Ecto neural progenitor cell (in vitro differentiated cells): ENCODE measurements at regions not wholly inside any gene's neighbourhood (a gene's known extent, or its start where the extent isn't known, plus 50 kb on each side); places are given as distances from the start of the nearest gene placed in this dataset.
"Not testable (repeated sequence)": the region's sequence is repeated elsewhere in the genome, so short reads cannot be mapped to it uniquely, and the experiment has no call there.

ENCODE experiments used
- DNase-seq: peaks from one replicate; pipeline ENCODE4 v3.0.0-alpha.2; 2018; ENCODE audit warnings: low spot score

DNA sequence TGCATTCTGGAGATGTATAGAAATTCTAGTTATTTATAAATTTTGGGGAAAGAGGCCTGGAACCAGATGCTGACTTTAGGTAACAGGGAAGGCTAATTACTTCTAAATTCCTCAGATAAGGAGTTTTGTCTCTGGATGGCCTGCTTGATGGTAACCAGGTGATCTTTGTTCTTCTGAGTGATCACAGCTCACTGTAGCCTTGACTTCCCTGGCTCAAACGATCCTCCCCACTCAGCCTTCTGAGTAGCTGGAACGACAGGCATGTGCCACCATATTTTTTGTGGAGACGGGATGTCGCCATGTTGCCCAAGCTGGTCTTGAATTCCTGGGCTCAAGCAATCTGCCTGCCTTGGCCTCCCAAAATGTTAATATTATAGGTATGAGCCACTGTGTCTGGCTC lies 54.4 kb upstream of the MSH6 start:
- DNase-seq, result no peak

DNA sequence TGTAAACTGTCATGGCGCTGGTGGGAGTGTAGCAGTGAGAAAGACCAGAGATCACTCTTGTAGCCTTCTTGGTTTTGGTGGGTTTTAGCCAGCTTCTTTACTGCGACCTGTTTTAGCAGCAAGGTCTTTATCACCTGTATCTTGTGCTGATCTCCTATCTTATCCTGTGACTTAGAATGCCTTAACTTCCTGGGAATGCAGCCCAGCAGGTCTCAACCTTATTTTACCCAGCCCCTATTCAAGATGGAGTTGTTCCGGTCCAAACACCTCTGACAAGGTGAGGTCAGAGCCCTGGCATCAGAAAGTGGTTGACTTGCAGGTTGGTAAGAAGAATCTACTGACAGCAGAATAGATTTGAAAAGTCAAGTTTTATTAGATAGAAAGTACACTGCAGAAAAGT lies 55.0 kb upstream of the MSH6 start:
- DNase-seq, result no peak

DNA sequence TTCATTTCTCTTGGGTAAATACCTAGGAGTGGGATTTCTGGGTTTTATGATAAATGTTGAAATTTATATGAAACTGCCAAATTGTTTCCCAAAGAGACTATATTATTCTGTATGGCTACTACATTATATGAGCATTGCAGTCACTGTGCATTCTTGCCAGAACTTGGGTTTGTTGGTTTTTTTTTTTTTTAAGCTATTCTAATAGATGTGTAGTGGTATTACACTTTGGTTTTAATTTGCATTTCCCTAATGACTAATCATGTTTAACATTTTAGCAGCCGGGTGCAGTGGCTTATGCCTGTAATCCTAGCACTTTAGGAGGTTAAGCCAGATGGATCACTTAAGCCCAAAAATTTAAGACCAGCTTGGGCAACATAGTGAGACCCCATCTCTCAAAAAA lies 56.0 kb upstream of the MSH6 start:
- DNase-seq, result not testable (repeated sequence)

DNA sequence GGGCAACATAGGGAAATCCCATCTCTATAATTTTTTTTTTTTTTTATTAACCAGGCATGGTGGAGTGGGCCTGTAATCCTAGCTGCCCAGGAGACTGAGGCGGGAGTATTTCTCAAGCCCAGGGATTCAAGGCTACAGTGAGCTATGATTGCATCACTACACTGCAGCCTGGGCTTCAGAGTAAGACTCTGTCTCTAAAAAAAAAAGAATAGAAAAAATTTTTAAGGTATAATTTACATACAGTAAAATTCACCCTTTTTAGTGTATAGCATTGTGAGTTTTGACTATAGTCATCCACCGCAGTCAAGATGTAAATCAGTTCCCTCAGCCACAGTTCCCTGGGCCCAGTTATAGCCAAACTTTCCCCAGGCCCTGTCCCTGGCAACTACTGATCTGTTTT lies 57.1 kb upstream of the MSH6 start:
- DNase-seq, result no peak

DNA sequence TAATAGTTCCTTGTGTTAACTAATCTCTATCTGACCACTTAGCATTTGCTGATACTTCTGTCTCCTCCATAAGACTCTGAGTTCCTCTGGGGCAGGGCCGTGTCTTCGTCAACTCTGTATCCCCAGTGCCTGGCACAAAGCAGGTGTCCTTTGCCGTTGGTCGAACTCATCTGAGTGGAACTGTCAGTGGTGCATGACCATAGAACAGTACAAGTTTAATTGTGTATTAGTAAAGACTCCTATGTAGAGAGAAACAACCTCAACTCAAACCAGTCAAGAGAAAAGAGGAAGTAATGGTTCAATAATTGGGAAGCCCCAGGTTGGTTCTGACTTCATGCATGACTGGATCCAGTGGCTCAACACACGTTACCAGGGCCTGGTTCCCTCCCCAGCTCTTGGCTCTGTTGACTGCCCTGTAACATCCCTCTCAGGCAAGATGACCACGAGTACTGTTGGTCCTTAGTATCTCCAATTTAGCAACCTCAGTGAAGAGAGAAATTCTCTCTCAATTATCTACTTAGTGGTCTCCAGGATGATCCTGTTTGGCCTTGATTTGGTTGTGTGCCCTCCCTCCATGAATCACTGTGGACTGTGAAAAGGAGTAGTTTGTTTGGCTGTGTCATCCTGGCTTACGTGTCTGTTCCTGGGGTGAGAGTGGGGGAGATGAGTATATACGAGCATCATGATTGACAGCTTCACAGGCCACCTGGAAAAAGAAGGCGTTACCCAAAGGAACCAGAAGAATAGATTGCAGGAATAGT lies 58.5 kb upstream of the MSH6 start:
- no peak for DNase-seq

DNA sequence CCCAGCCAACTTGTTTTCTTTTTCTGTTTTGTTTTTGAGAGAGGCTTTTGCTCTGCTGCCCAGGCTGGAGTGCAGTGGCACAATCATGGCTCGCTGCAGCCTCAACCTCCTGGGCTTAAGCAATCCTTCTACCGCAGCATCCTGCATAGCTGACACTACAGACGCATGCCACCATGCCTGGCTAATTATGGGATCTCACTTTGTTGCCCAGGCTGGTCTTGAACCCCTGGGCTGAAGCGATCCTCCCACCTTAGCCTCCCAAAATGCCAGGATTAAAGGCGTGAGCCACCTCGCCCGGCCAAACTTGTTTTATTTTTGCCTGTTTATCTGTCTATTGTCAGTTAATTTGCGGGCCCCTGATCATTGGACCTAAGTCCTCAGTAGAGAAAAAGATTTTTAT lies 61.6 kb upstream of the MSH6 start:
- no peak for DNase-seq

DNA sequence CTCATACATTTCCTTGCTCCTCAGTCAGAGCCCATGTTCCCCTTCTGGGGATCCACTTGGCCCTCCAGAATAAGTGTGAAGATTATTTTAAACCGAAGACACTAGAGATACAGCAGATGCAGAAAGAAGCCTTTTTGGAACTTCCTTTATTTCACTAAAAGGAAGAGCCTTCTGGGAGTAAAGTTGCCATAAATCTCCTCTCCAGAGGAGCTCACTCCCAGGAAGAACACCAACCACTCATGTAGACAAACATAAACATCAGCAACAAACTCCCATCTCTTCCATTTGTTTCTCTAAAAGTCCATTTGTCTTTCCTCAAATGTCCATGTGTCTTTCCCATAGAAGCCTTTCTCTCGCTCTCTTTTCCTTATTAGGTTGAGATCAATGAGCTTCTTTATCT lies 62.4 kb upstream of the MSH6 start:
- no peak for DNase-seq

DNA sequence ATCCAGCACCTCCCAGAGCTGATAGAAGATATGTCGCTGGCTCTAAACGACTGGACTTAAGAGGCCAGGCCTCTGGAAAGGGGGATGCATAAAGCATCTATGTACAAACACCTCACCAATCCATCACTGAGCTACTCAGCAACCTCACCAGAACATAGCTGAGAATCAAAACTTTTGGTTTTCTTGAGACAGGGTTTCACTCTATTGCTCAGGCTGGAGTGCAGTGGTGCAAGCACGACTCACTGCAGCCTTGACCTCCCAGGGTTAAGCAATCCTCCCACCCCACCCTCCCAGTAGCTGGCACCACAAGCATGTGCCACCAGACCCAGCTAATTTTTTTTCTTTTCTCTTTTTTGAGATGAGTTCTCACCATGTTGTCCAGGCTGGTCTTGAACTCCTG lies 62.9 kb upstream of the MSH6 start:
- DNase-seq, result no peak

DNA sequence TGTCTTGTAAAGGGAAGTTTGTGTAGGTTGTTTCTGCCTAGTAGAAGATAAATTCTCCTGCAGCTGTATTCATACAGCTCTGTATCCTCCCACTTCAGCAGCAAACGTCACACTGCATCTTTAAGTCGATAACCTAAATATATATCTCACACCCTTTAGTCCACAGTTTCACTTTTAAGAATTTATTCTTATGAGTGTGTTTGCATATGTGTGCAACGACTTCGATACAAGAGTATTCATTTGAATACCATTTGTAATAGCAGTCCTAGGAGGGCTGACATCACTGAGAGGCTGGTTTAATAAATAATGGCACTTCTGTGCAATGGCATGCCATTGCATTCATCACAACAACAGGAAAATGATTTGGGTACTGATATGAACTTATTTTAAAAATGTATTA lies 63.8 kb upstream of the MSH6 start:
- no peak for DNase-seq

DNA sequence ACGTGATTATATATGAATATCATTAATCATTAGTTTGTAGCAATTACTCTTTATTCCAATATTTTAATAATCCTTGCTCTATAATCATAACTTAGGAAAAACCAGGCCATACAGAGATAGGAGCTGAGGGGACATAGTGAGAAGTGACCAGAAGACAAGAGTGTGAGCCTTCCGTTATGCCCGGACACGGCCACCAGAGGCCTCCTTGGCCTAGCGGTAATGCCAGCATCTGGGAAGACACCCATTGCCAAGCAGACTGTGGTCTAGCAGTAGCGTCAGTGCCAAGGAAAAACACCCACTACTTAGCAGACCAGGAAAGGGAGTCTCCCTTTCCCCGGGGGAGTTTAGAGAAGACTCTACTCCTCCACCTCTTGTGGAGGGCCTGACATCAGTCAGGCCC lies 66.6 kb upstream of the MSH6 start:
- DNase-seq, result not testable (repeated sequence)

DNA sequence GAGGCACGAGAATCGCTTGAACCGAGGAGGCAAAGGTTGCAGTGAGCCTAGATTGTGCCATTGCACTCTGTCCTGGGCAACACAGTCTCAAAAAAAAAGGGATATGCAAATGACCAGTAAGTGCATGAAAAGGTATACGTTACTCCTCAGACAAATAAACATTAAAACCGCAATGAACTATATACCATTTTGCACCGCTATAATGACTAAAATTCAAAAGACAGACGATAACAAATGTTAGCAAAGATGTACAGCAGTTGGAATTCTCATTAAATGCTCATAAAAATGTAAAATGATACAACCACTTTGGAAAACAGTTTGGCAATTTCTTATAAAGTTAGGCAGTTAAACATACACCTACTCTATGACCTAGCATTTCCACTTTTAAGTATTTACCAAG lies 67.4 kb upstream of the MSH6 start:
- DNase-seq, result no peak

DNA sequence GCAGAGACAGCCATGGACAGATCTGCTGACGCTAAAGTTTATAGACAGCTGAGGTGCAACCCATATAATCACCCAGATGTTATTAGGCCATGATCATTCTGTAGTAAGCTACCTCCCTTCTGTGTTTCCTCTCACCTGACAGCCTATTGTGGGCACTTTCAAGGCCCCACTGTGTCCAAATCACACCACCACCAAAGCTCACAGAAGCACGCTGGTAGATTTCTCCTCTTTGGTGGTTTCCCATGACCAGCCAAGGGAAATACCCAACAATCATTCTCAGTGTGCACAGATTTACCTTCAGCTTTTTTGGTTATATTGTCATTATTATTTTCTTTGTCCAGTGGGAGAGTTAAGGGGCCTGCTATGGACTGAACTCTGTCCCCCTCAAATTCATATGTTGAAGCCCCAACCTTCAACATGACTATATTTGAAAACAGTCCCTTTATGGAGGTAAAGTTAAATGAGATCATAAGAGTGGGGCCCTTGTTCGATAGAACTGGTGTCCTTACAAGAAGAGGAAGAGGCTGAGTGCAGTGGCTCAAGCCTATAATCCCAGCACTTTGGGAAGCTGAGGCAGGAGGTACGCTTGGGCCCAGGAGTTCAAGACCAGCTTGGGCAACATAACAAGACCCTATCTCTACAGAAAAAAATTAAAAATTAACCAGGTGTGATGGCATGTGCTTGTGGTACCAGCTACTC lies 74.0 kb upstream of the MSH6 start:
- DNase-seq, result no peak

DNA sequence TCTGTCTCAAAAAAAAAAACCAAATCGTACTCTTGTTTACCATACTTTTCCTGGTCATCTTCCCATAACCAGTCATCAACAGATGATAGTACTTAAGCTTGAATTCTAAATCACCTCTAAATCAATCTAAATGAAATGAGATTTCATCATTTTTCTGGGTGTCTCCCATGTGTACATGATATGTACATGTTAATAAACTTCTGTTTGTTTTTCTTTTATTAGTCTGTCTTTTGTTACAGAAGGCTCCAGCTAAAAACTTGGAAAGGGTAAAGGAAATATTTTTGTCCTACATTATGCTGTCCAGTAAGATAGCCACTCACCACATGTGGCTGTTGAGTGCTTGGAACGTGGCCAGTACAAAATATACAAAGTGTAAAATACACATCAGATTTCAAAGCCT lies 78.7 kb upstream of the MSH6 start:
- DNase-seq, result no peak

DNA sequence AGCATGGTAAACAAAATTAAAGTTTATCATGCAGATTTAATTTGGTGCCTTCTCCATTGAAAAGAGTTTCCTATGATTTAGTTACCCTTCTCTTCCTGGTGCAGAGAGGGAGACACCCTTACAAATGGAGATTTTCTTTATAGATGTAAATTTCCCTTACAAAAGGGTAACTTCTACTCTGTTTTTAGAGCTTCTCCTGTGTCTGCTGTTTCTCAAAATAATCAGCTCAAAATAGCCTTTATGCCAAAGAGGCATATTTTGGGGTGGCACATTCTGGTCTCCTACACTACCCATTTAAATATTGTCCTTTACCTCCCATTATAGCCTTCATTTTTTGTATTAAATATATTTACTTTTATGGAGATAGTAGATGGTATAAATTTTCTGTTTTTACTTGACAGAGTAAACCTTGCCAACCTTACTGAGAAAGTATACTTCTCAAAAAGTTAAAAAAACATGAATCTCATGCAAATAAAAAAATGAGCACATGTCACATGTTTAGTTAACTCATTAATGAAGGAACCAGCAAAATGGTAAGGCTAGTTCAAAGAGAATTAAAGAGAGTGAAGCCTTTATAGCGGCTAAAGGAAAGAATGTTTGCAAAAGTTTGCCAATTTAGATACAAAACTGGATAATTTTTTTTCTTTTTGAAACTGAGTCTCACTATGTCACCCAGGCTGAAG lies 83.3 kb upstream of the MSH6 start:
- no peak for DNase-seq

DNA sequence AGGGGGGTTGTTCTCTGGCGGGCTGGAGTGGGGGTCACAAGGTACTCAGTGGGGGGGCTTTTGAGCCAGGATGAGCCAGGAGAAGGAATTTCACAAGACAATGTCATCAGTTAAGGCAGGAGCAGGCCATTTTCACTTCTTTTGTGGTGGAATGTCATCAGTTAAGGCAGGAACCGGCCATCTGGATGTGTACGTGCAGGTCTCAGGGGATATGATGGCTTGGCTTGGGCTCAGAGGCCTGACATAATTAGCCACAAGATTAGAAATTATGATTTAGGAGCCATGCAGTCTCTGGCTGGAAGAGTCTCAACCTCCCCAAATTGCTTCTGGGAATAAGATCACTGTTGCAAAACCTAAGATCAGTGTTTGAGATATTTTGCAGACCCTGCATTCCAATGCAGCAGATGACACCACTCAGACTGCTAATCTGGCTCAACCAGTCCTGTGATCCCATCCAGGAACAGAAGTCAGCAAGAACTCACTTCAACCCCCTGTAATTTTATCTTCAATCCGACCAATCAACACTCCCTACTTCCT lies 84.4 kb upstream of the MSH6 start:
- DNase-seq, result not testable (repeated sequence)

DNA sequence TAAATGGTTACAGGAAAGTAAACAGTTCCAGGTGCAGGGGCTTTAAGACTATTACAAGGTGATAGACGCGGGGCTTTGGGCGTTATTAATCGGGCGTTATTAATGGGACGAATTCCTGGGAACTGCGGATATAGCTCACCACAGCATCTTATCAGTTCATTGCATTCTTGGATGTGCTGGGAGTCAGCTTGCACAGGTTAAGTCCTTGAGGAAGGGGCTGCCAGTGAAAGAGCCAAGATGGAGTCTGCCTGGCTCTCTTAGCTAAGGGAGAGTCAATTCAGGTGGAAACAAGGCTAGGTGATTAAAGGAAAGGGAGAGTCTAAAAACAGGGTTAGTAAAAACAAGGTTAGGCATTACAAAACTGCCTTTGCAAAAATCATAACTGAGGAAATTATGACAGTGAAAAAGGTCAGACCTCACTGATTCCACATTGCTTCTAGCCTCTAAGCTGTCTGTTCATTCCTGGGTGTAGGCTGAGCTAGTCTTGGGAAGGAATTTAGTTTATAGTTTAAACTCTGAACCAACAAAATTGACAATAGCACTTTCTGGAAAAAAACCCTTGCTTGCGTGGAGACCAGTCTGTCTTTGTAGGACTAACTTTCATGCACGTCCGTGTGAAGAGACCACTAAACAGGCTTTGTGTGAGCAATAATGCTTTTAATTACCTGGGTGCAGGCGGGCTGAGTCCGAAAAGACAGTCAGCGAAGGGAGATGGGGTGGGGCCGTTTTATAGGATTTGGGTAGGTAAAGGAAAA lies 85.1 kb upstream of the MSH6 start:
- DNase-seq, result not testable (repeated sequence)

DNA sequence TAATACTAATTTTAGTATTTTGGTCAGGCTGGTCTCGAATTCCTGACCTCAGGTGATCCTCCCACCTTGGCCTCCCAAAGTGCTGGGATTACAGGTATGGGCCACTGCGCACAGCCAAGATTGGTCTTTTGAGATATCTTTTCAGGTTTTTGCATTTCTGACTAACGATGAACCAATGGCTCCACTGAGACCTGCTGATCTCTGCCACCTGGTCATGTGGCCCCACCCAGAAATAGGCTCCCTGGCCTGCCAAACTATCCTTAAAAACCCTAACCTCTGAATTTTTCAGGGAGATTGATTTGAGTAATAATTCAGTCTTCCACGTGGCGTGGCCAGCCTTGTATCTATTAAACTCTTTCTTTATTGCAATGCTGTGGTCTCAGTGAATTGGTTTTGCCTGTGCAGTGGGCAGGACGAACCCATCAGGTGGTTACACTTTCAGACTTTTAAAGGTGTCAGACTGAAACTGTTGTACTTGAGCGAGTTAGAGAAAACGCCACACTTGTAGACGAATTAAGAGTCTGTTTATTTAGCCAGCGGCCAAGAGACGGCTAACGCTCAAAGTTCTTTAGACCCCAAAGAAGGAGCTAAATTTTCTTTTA lies 85.8 kb upstream of the MSH6 start:
- no peak for DNase-seq

DNA sequence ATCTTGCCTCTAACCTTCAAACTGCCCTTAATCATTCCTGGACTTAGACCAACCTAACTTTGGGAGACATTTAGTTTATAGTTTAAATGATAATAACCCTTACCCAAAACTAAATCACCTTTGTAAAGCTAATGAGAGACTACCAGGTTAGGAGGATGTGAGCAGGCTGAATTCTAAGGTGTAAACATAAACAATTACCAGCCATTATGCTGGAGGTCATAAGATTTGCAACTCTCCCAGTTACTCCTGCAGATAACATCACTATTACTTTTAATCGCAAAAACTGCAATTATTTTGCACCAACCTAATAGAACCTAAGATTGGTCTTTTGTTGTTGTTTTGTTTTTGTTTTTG lies 86.5 kb upstream of the MSH6 start:
- DNase-seq, result no peak

DNA sequence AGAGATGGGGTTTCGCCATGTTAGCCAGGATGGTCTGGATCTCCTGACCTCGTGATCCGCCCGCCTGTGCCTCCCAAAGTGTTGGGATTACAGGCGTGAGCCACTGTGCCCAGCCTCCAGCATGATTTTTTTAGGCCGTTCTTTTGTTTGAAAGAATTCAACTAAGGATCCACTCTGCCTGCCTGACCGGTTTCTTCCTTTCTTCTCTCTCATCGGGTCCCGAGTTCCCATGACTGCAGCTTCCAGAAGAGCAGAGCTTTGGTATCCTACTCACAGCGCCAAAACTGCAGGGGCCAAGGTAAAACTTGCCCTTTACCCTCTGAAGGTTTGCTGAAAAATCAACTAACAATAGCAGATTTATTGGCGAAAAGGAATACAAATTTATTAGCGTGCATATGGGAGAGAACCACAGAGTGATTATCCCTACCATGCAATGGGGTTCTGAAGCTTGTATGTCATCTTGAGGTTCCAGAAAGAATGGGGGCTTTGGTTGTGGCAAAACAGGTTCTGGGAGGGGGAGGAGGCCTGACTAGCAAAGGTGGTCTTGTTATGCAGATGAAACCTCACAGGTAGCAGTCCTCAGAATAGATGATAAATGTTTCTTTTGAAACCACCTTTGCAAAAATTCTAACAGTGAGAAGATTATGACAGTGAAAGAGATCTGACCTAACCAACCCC lies 87.0 kb upstream of the MSH6 start:
- no peak for DNase-seq

DNA sequence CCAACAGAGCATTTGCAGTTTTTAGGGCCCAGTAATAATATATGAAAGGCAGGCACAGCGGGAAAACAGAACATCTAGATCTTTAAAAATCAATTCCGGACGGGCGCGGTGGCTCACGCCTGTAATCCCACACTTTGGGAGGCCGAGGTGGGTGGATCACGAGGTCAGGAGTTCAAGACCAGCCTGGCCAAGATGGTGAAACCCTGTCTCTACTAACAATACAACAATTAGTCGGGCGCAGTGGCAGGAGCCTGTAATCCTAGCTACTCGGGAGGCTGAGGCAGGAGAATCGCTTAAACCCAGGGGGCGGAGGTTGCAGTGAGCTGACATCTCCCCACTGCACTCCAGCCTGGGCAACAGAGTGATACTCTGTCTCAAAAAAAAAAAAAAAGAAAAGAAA lies 88.5 kb upstream of the MSH6 start:
- DNase-seq, result not testable (repeated sequence)

DNA sequence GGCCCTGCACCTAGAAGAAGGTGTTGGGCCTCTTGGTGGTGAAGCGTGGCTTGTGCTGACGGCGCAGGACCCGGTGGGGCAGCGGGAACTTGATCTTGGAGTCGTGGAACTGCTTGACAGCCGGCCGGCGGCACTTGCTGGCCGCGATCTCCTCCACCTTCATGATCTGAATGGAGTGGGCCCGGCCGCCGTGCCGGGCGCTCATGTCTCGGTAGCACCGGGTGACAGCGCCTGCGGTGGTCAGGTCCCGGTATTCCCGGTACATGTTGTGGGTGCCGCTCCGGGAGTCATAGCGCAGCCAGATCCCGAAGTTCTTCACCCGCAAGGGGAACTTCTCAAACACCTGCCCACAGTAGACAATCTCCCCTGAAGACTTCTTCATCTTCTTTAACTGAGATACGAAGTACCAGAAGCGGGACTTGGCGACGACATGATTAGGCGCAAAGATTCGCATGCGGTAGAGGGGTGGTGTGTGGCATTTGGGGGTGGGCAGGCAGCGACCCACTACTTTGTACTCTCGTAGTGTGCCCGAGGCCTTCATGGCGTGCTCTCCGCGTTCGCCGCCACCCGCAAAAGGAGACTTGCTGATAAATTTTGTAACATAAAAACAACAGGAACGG lies 92.1 kb upstream of the MSH6 start:
- not testable (repeated sequence) for DNase-seq
